ENCODE measurements at regions not wholly inside any gene's neighbourhood (a gene's known extent, or its start where the extent isn't known, plus 50 kb on each side); places are given as distances from the start of the nearest gene placed in this dataset.

- H3K27ac ChIP-seq (ENCODE audit: extremely low read depth, low read depth, low read length), result no peak overlapping the region
- ChIA-PET CTCF (no interaction called here), POLR2A (no interaction called here)
- no peaks in the 10 kb centered on the region for H3K36me3 ChIP-seq (ENCODE audit: control insufficient read depth in 2 of 2, insufficient read depth in 1 of 2, low read length in 2 of 2)
- no peaks in the 10 kb centered on the region for H3K9me3 ChIP-seq (ENCODE audit: control insufficient read depth, insufficient read depth, low read depth, low read length)
- H3K4me3 ChIP-seq (ENCODE audit: low read depth, low read length), result no peak overlapping the region
- TF ChIP-seq KLF9 (tag by site-specific recombination; IDR thresholded peaks at IDR 0.05; ENCODE audit: low read depth) (no peak), PBX3 (CRISPR knock-in tag; IDR thresholded peaks at IDR 0.05) (no peak), INSM2 (tag by site-specific recombination; IDR thresholded peaks at IDR 0.05) (no peak), ZNF585B (tag by site-specific recombination; IDR thresholded peaks at IDR 0.05) (no peak), ZNF140 (tag by site-specific recombination; IDR thresholded peaks at IDR 0.05) (no peak), ZBTB49 (tag by site-specific recombination; IDR thresholded peaks at IDR 0.05; ENCODE audit: low read depth) (no peak), ZNF350 (tag by site-specific recombination; IDR thresholded peaks at IDR 0.05) (no peak), ZNF76 (tag by site-specific recombination; IDR thresholded peaks at IDR 0.05; ENCODE audit: borderline replicate concordance, low read depth) (no peak), ZNF518A (tag by site-specific recombination; conservative IDR thresholded peaks at IDR 0.05; ENCODE audit: low read depth) (no peak), ZNF654 (tag by site-specific recombination; IDR thresholded peaks at IDR 0.05; ENCODE audit: low read depth) (no peak), ZNF664 (tag by site-specific recombination; IDR thresholded peaks at IDR 0.05) (no peak), TCF7L2 (IDR thresholded peaks at IDR 0.05; ENCODE audit: borderline replicate concordance, low read depth, low read length) (no peak)
- peaks cover 3% of the 10 kb centered on the region; the same call in 1 of the 2 replicates for H3K4me1 ChIP-seq (ENCODE audit: control insufficient read depth, insufficient read depth, low read length)
Observed at GRCh38 chr9:28053096-28053777, 480.0 kb upstream of the C9orf72 start.

- no peak overlapping the region for H3K27ac ChIP-seq (ENCODE audit: extremely low read depth, low read depth, low read length)
- TF ChIP-seq ZNF561 (tag by site-specific recombination; IDR thresholded peaks at IDR 0.05; ENCODE audit: borderline replicate concordance) (no peak), ZNF302 (tag by site-specific recombination; IDR thresholded peaks at IDR 0.05; ENCODE audit: low read depth) (no peak), ZBTB17 (tag by site-specific recombination; IDR thresholded peaks at IDR 0.05) (no peak), ZSCAN16 (tag by site-specific recombination; IDR thresholded peaks at IDR 0.05) (no peak)
- CTCF ChIA-PET, result interaction anchor here (0.6 to 0.7 kb wide), 2 partner anchors 110 to 329 kb away, joined by 3 read pairs; no protein-coding TSS in a partner anchor
- H3K36me3 ChIP-seq (ENCODE audit: control insufficient read depth in 2 of 2, insufficient read depth in 1 of 2, low read length in 2 of 2), result no peaks in the 10 kb centered on the region
- H3K4me1 ChIP-seq (ENCODE audit: control insufficient read depth, insufficient read depth, low read length), result peaks cover 3% of the 10 kb centered on the region; the same call in 1 of the 2 replicates
- POLR2A ChIA-PET, result no interaction called here
- no peaks in the 10 kb centered on the region for H3K9me3 ChIP-seq (ENCODE audit: control insufficient read depth, insufficient read depth, low read depth, low read length)
- no peak overlapping the region for H3K4me3 ChIP-seq (ENCODE audit: low read depth, low read length)
Observed at GRCh38 chr9:28056006-28056405, 482.7 kb upstream of the C9orf72 start.

Measured in HEK293 (cell line).